Smooth muscle cell (in vitro differentiated cells): ENCODE measurements at regions not wholly inside any gene's neighbourhood (a gene's known extent, or its start where the extent isn't known, plus 50 kb on each side); places are given as distances from the start of the nearest gene placed in this dataset.

ENCODE experiments used
- DNase-seq: peaks from one replicate; lab custom pipeline; 2025; ENCODE audit not compliant: unreplicated experiment; lab: John Stamatoyannopoulos, UW
- H2AFZ ChIP-seq: fragments of 200-600 bp; sonication (generic); 2 replicates; pipeline ENCODE4 v1.6.0; 2016; ENCODE audit warnings: antibody characterized with exemption, low read depth, mild to moderate bottlenecking
- H3F3A ChIP-seq: fragments of 200-600 bp; sonication (generic); 2 replicates; pipeline ENCODE4 v1.6.0; 2017; ENCODE audit warnings: antibody characterized with exemption, low read depth
- H3K27ac ChIP-seq: fragments of 200-600 bp; sonication (generic); 2 replicates; pipeline ENCODE4 v1.5.1; 2016; ENCODE audit warnings: low read depth, mild to moderate bottlenecking
- H3K27me3 ChIP-seq: fragments of 200-600 bp; sonication (generic); 2 replicates; pipeline ENCODE4 v1.6.1; 2016; ENCODE audit warnings: low read depth, mild to moderate bottlenecking
- H3K36me3 ChIP-seq: fragments of 200-600 bp; sonication (generic); 2 replicates; pipeline ENCODE4 v1.5.1; 2016; ENCODE audit warnings: low read depth
- H3K4me1 ChIP-seq: fragments of 200-600 bp; sonication (generic); 2 replicates; pipeline ENCODE4 v1.5.1; 2016; ENCODE audit warnings: low read depth
- H3K4me2 ChIP-seq: fragments of 200-600 bp; sonication (generic); 2 replicates; pipeline ENCODE4 v1.6.0; 2016; ENCODE audit warnings: mild to moderate bottlenecking
- H3K4me3 ChIP-seq: fragments of 200-600 bp; sonication (generic); 2 replicates; pipeline ENCODE4 v1.5.1; 2016; ENCODE audit warnings: mild to moderate bottlenecking
- H3K79me2 ChIP-seq: fragments of 200-600 bp; sonication (generic); 2 replicates; pipeline ENCODE4 v1.6.0; 2016; ENCODE audit warnings: low read depth, mild to moderate bottlenecking
- H3K9ac ChIP-seq: fragments of 200-600 bp; sonication (generic); 2 replicates; pipeline ENCODE4 v1.6.0; 2016; ENCODE audit warnings: low read depth
- H3K9me3 ChIP-seq: fragments of 200-600 bp; sonication (generic); replicated peaks from 2 replicates; pipeline ENCODE4 v1.5.1; 2016; ENCODE audit warnings: low read depth
- H4K20me1 ChIP-seq: fragments of 200-600 bp; sonication (generic); 2 replicates; pipeline ENCODE4 v1.6.0; 2016; ENCODE audit warnings: low read depth
- CTCF ChIP-seq: fragments of 200-600 bp; sonication (generic); IDR thresholded peaks from 2 replicates; pipeline ENCODE4 v1.5.1; 2017; ENCODE audit warnings: borderline replicate concordance, mild to moderate bottlenecking, antibody characterized with exemption; ENCODE audit not compliant: insufficient read depth, poor library complexity, severe bottlenecking
- WGBS: methylation state at CpG from one replicate; pipeline ENCODE4 v1.1.7; 2016; ENCODE audit warnings: low lambda C conversion rate; 5-methylcytosine and 5-hydroxymethylcytosine counted together

- Histone ChIP-seq H3K9me3 (no peaks in the 10 kb centered on the region), H3K36me3 (no peaks in the 10 kb centered on the region), H2AFZ (no peak overlapping the region), H3K27ac (no peak overlapping the region), H3K9ac (no peak overlapping the region), H3K4me2 (no peak overlapping the region), H3K27me3 (no peaks in the 10 kb centered on the region), H4K20me1 (no peaks in the 10 kb centered on the region), H3K4me3 (no peak overlapping the region), H3F3A (no peaks in the 10 kb centered on the region), H3K4me1 (no peaks in the 10 kb centered on the region), H3K79me2 (no peaks in the 10 kb centered on the region)
- no peak for TF ChIP-seq CTCF
- no peak for DNase-seq
These were observed 508.1 kb upstream of the MAP3K7 start for GRCh38 chr6:91094806-91095475.

- Histone ChIP-seq H3K27ac (no peak overlapping the region), H3K79me2 (no peaks in the 10 kb centered on the region), H3K9me3 (no peaks in the 10 kb centered on the region), H3K4me1 (no peaks in the 10 kb centered on the region), H3F3A (no peaks in the 10 kb centered on the region), H2AFZ (no peak overlapping the region), H3K27me3 (no peaks in the 10 kb centered on the region), H3K36me3 (no peaks in the 10 kb centered on the region), H3K9ac (no peak overlapping the region), H3K4me3 (no peak overlapping the region), H3K4me2 (no peak overlapping the region), H4K20me1 (no peaks in the 10 kb centered on the region)
- TF ChIP-seq CTCF = no peak
- no peak for DNase-seq
These were observed 507.5 kb upstream of the MAP3K7 start for GRCh38 chr6:91094341-91094740.

DNA sequence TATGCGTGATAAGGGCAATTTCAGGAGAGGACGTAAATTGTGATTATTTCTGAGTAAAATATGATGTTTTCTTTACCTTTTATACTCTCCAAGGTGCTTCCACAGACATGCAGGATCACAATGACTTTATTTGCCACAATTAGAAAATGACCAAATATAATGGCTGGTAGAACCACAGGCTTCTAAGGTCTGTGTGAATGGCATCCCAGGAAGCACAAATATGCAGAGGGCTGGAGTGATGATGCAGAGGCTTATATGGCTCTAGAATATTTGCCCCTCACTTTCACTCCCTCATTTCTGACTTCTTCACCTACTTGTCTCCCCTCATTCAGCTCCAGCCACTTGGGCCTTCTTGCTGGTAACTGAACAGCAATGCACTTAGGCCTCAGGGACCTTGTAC is 502.1 kb upstream of the MAP3K7 start:
- Histone ChIP-seq H3K79me2 (no peaks in the 10 kb centered on the region), H3K4me3 (no peak overlapping the region), H3K27ac (no peak overlapping the region), H3K9ac (no peak overlapping the region), H3K9me3 (no peaks in the 10 kb centered on the region), H4K20me1 (no peaks in the 10 kb centered on the region), H3F3A (no peaks in the 10 kb centered on the region), H3K27me3 (no peaks in the 10 kb centered on the region), H2AFZ (no peak overlapping the region), H3K36me3 (no peaks in the 10 kb centered on the region), H3K4me2 (no peak overlapping the region), H3K4me1 (peaks cover 13% of the 10 kb centered on the region)
- no peak for TF ChIP-seq CTCF
- DNase-seq = no peak
- 99% methylated on average over 2 of the region's 2 CpGs for WGBS

DNA sequence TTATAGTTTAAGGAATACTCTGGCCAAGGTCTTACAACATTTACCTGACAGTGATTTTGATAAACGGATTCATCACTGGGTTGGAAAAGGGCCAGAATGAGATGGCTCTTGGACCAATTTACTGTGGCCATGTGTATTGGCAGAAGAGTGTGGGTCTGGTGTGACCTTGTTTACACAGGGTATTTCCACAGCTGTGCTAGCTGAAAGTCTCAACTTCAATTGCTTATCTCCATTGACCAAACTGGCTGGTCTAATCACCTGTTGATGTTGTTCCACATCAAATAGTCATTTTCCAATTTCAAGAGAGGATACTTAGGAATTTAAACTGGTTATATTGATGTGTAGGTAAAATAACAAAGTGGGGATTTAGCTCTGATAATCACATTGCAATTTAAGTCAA is 501.6 kb upstream of the MAP3K7 start:
- no peak for DNase-seq
- 88% methylated on average over 1 of the region's 1 CpG for WGBS
- Histone ChIP-seq H2AFZ (no peak overlapping the region), H3K27ac (no peak overlapping the region), H4K20me1 (no peaks in the 10 kb centered on the region), H3K36me3 (no peaks in the 10 kb centered on the region), H3K4me1 (peaks cover 13% of the 10 kb centered on the region), H3K79me2 (no peaks in the 10 kb centered on the region), H3K4me3 (no peak overlapping the region), H3K9ac (no peak overlapping the region), H3K4me2 (no peak overlapping the region), H3K9me3 (no peaks in the 10 kb centered on the region), H3F3A (no peaks in the 10 kb centered on the region), H3K27me3 (no peaks in the 10 kb centered on the region)
- no peak for TF ChIP-seq CTCF
